C1 segment of cervical spinal cord (tissue), 14 donors: ENCODE measurements at regions not wholly inside any gene's neighbourhood (a gene's known extent, or its start where the extent isn't known, plus 50 kb on each side); places are given as distances from the start of the nearest gene placed in this dataset.

Experiments
- DNase-seq, 14 donors: peaks; one replicate each; lab custom pipeline; 2025; lab: John Stamatoyannopoulos, UW

- DNase-seq = no peak
These were observed 153.4 kb upstream of the CTNNA2 start for GRCh38 chr2:79359419-79359818.

DNA sequence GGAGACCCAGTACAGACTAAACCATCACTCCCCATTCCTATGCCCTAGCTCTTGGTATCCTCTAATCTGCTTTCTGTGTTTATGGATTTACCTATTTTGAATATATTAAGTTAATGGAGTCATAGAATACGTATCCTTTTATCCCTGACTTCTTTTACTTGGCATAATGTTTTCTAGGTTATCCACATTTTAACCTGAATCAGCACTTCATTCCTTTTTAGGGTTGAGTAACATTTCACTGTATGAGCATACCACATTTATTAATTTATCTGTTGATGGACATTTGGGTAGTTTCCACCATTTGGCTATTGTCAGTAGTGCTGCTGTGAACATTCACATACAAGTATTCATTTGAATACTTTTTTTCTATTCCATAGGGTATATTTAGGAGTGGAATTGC lies 157.3 kb upstream of the CTNNA2 start:
- no peak for DNase-seq

- no peak for DNase-seq
These were observed 167.9 kb upstream of the REG3A start for GRCh38 chr2:79327460-79327859.

GRCh38 chr2:79320871-79321270 lies 161.3 kb upstream of the REG3A start:
- no peak for DNase-seq

GRCh38 chr2:79294994-79295393 lies 135.4 kb upstream of the REG3A start:
- DNase-seq = no peak

DNA sequence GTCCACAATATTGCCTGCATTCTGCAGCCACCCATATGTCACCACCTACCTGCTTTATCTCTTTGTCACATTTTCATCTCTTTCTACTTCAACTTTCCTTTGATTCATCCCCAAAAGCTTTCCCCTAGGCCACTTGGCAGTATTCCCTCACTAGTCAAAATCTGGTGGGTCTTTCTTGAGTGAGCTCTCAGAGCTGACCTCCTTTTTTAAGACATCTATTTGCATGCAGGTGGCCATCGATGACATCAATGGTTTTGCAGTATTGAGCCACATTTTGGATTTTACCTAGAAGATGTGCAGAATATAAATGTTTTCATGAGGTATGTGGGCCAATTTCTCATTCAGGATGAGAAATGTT lies 133.4 kb upstream of the REG3A start:
- peak in 4 of 14 donors; percentile 8 to 25 (median 16) for DNase-seq

DNA sequence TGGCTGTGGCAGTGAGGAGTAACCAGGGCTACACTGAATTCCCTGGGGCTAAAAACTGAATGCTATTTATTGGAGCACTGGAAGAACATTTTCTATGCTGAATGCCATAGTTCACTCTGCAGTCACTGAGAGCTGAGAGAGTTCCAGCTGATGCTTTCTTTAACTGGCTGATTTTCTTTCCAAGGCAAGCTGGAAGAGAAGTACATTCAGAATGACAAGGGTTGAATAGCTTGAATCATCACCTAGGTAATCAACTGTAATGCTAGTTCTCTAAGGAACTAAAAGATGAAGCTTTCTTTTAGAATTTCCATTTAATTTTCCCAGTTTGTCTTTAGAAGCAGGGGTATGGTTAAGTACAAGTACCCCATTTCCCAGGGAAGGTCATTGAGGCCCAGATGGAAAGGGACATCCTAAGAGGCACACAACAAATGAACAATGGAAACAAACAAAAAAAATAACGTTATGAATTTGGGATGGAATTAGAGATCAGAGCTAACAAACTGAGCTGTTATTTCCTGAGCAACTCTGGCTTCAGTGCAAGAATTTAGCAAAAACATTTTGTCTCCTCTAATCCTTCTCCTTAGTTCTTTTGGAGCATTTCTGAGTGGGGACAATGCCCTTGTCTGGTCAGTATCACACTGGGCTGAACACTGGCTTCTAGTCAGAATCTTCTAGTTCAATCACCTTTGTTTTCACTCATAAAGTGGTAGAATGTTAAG lies 132.8 kb upstream of the REG3A start:
- peak in 1 of 14 donors; percentile 17 for DNase-seq

GRCh38 chr2:79275863-79276262 lies 116.3 kb upstream of the REG3A start:
- no peak for DNase-seq

- DNase-seq = no peak
These were observed 115.6 kb upstream of the REG3A start for GRCh38 chr2:79275197-79275596.

DNA sequence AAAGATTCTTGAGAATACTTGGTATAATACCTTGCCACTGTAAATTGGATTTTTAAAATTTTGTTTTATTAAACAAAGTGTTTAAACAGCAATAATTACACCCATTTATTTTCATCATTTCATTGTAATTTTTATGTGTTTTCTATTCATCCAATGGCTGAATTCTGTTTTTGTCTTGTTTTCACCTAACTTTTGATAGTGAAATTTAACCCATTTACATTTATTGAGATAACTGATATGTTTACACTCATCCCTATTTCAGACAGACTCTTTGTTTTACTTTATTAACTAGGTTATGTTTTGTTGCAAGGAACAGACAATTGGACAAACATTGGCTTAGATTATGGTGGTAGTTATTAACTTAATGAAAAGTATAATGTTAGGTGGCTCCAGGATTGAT lies 113.1 kb upstream of the REG3A start:
- no peak for DNase-seq

- no peak for DNase-seq
These were observed 111.9 kb upstream of the REG3A start for GRCh38 chr2:79271456-79271855.

DNA sequence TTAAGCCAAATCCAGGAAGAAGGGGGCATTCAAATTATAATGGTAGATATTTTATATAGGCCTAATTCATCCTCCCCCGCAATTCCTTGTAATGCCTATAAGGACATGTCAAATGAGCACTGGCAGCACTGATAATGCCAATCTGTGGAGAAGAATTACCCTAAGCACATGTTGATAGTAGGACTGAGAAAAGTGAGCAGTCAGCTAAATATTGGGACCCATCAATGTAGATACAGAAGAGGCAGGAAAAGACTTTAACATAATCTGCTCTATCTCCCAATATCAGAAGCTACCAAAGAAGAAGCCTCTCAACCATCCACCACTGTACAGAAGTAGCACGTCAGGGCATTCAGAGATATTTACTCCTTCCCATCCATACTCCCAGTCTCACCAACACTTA lies 101.3 kb upstream of the REG3A start:
- DNase-seq = no peak

- DNase-seq = no peak
These were observed 100.4 kb upstream of the REG3A start for GRCh38 chr2:79259959-79260358.

DNA sequence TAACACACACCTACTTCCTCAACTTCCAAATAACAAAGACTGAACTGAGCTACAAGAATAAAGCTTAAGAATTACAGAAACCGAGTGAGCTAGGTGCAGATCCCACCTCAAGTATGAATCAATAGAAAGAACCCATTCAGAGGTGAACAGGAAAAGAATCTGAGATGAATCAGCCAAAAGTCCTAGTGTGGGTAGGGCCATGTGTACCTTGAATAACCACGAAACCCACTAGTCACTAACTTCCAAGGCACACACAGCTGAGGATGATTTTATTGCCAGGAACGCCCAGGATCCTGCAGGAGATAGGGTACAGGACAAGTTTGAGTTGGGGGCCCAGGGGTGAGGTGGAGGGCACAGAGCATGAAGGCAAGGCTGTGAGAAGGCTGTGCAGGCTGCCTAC lies 99.7 kb upstream of the REG3A start:
- DNase-seq = no peak

DNA sequence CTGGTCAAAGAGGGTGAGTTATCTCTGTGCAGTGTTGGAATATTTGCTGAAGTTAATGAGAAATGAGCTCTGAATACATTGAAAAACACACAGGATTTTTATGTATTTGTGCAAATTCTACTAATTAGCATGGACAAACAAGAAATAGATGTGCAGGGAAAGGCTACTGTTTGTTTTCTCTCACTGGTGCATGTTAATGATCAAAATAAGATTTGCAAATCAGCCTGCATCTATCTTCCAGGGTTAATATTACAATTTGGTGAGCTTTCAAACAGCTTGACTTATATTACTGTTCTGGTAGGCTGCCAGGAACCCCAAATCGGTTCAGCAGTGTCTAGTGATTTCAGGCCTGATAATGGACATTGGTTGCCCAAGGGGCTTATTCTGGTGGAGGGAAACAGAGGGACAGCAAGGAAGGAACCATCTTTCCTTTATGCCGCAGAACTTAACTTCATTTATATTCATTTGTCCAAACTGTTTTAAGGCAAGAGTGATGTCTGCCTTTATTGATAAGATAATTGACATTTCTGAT lies 93.8 kb upstream of the REG3A start:
- no peak for DNase-seq

GRCh38 chr2:79250656-79251055 lies 91.1 kb upstream of the REG3A start:
- DNase-seq = no peak

DNA sequence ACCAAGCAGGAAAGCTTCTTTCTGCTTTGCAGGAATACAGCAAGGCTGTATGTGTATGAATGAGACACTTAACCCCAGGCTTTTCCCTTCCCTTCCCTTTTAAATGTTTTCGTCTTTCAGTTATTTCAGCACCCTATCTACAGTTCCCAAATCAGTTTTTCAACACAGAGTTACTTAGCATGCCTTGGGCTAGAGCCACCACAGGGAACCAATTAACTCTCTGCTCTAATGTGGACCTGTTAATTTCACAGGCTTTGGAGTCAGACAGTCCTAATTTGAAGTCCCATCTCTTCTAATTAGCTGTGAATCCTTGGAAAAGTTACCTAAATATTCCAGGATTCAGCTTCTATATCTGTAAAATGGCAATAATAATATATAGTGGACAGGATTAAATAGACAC lies 89.2 kb upstream of the REG3A start:
- no peak for DNase-seq

- no peak for DNase-seq
These were observed 75.6 kb upstream of the REG3A start for GRCh38 chr2:79235135-79235534.

GRCh38 chr2:79223539-79223938 lies 64.0 kb upstream of the REG3A start:
- DNase-seq = no peak

- peak in 1 of 14 donors; percentile 12 for DNase-seq
These were observed 59.9 kb upstream of the REG3A start for GRCh38 chr2:79219383-79219988.

DNA sequence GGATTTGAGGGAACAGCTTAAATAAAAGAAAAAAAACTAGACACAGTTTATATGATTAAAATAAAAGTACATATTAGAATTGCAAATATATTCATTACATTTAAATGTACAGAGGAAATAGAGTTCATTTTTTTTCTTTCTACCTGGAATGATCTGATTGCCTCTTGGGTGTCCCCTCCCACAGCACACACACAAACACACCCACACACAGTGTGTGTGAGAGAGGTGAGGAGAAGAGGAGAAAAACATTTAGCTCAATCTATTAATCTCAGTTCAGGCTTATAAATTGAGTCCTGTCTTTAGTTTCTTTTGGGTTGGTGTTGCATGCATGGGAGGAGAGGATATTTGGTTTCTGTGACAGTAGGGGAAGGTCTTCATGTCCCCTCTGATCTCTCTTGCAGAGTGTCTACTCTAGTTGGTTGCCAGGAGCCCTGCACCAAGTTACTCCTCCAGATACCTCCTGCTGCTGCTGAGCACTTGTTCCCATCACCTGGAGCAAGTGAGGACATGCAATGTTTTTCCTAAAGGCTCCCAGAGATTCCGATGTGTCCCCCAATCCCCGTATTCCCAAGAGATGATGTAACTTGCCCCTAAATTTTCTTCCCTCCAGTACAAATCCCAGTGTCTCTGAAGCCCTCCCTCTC lies 50.8 kb upstream of the REG3A start:
- no peak for DNase-seq
